NT2/D1 (cell line): ENCODE measurements at regions not wholly inside any gene's neighbourhood (a gene's known extent, or its start where the extent isn't known, plus 50 kb on each side); places are given as distances from the start of the nearest gene placed in this dataset.
A peak's percentile ranks its signal among the peaks of the same experiment; 100 is the strongest.

Experiments
- DNase-seq: peaks from one replicate; pipeline ENCODE4 v3.0.0-alpha.2; 2011; ENCODE audit warnings: low read depth, low spot score
- H3K27me3 ChIP-seq: 2 replicates; pipeline ENCODE4 v1.6.0; 2011; ENCODE audit warnings: mild to moderate bottlenecking; ENCODE audit not compliant: insufficient read length, insufficient read depth
- H3K36me3 ChIP-seq: 2 replicates; pipeline ENCODE4 v1.6.1; 2011; ENCODE audit warnings: mild to moderate bottlenecking, low read length, mixed read lengths; ENCODE audit not compliant: insufficient read depth, insufficient read length
- H3K4me1 ChIP-seq: 2 replicates; pipeline ENCODE4 v1.5.1; 2011; ENCODE audit not compliant: insufficient read depth, insufficient read length
- H3K4me3 ChIP-seq: 2 replicates; pipeline ENCODE4 v1.5.1; 2011; ENCODE audit warnings: low read depth; ENCODE audit not compliant: insufficient read length
- H3K9ac ChIP-seq: 2 replicates; pipeline ENCODE4 v1.6.0; 2011; ENCODE audit warnings: low read depth; ENCODE audit not compliant: insufficient read length
- H3K9me3 ChIP-seq: 2 replicates; pipeline ENCODE4 v1.5.1; 2011; ENCODE audit warnings: mild to moderate bottlenecking, low read length; ENCODE audit not compliant: insufficient read depth
- SUZ12 ChIP-seq: IDR thresholded peaks from 2 replicates; pipeline ENCODE4 v1.6.1; 2011; ENCODE audit not compliant: insufficient read length, insufficient read depth; ENCODE audit errors: extremely low read depth
- YY1 ChIP-seq: IDR thresholded peaks from 2 replicates; pipeline ENCODE4 v1.6.1; 2011; ENCODE audit not compliant: insufficient read length, insufficient read depth
- ZNF274 ChIP-seq: IDR thresholded peaks from 2 replicates; pipeline ENCODE4 v1.6.1; 2011; ENCODE audit warnings: mild to moderate bottlenecking, low read depth, low read length

- no peaks in the 10 kb centered on the region for H3K9me3 ChIP-seq
- TF ChIP-seq YY1 (no peak), SUZ12 (no peak), ZNF274 (no peak)
- H3K9ac ChIP-seq, result no peak overlapping the region
- no peak for DNase-seq
- H3K36me3 ChIP-seq, result no peaks in the 10 kb centered on the region
- no peak overlapping the region for H3K4me3 ChIP-seq
- H3K27me3 ChIP-seq, result no peaks in the 10 kb centered on the region
- no peaks in the 10 kb centered on the region for H3K4me1 ChIP-seq
These were observed 946.6 kb downstream of the TFAP2A start for GRCh38 chr6:9468277-9468676.

- no peak overlapping the region for H3K9ac ChIP-seq
- DNase-seq, result no peak
- H3K4me3 ChIP-seq, result no peak overlapping the region
- no peaks in the 10 kb centered on the region for H3K9me3 ChIP-seq
- no peaks in the 10 kb centered on the region for H3K27me3 ChIP-seq
- no peak for TF ChIP-seq SUZ12
- TF ChIP-seq ZNF274, result no peak
- TF ChIP-seq YY1, result no peak
- no peaks in the 10 kb centered on the region for H3K36me3 ChIP-seq
- no peaks in the 10 kb centered on the region for H3K4me1 ChIP-seq
These were observed 947.1 kb downstream of the TFAP2A start for GRCh38 chr6:9467741-9468140.

GRCh38 chr6:9464583-9464982 is 950.3 kb downstream of the TFAP2A start:
- Histone ChIP-seq H3K4me3 (no peak overlapping the region), H3K36me3 (no peaks in the 10 kb centered on the region), H3K9me3 (no peaks in the 10 kb centered on the region), H3K9ac (no peak overlapping the region), H3K4me1 (no peaks in the 10 kb centered on the region), H3K27me3 (no peaks in the 10 kb centered on the region)
- TF ChIP-seq SUZ12, result no peak
- TF ChIP-seq YY1, result no peak
- TF ChIP-seq ZNF274, result no peak
- no peak for DNase-seq

GRCh38 chr6:9463311-9463710 is 951.6 kb downstream of the TFAP2A start:
- Histone ChIP-seq H3K27me3 (no peaks in the 10 kb centered on the region), H3K4me3 (no peak overlapping the region), H3K4me1 (no peaks in the 10 kb centered on the region), H3K36me3 (no peaks in the 10 kb centered on the region), H3K9ac (no peak overlapping the region), H3K9me3 (no peaks in the 10 kb centered on the region)
- TF ChIP-seq ZNF274 (no peak), SUZ12 (no peak), YY1 (no peak)
- DNase-seq, result no peak

- H3K9me3 ChIP-seq, result no peaks in the 10 kb centered on the region
- no peaks in the 10 kb centered on the region for H3K36me3 ChIP-seq
- H3K27me3 ChIP-seq, result no peaks in the 10 kb centered on the region
- TF ChIP-seq YY1 (no peak), SUZ12 (no peak), ZNF274 (no peak)
- H3K4me1 ChIP-seq, result no peaks in the 10 kb centered on the region
- no peak overlapping the region for H3K4me3 ChIP-seq
- no peak overlapping the region for H3K9ac ChIP-seq
- DNase-seq, result no peak
These were observed 953.7 kb downstream of the TFAP2A start for GRCh38 chr6:9461188-9461587.

- TF ChIP-seq YY1 (no peak), ZNF274 (no peak), SUZ12 (no peak)
- Histone ChIP-seq H3K27me3 (no peaks in the 10 kb centered on the region), H3K4me1 (no peaks in the 10 kb centered on the region), H3K36me3 (no peaks in the 10 kb centered on the region), H3K4me3 (no peak overlapping the region), H3K9ac (no peak overlapping the region), H3K9me3 (no peaks in the 10 kb centered on the region)
- DNase-seq, result no peak
These were observed 956.5 kb downstream of the TFAP2A start for GRCh38 chr6:9458424-9458823.

- no peaks in the 10 kb centered on the region for H3K36me3 ChIP-seq
- H3K9me3 ChIP-seq, result no peaks in the 10 kb centered on the region
- no peaks in the 10 kb centered on the region for H3K4me1 ChIP-seq
- no peak for TF ChIP-seq ZNF274
- TF ChIP-seq YY1, result no peak
- no peak for TF ChIP-seq SUZ12
- H3K4me3 ChIP-seq, result no peak overlapping the region
- DNase-seq, result peak; percentile 48
- H3K27me3 ChIP-seq, result no peaks in the 10 kb centered on the region
- H3K9ac ChIP-seq, result no peak overlapping the region
These were observed 958.8 kb downstream of the TFAP2A start for GRCh38 chr6:9455864-9456658.
